ENCODE measurements at regions not wholly inside any gene's neighbourhood (a gene's known extent, or its start where the extent isn't known, plus 50 kb on each side); places are given as distances from the start of the nearest gene placed in this dataset.

DNA sequence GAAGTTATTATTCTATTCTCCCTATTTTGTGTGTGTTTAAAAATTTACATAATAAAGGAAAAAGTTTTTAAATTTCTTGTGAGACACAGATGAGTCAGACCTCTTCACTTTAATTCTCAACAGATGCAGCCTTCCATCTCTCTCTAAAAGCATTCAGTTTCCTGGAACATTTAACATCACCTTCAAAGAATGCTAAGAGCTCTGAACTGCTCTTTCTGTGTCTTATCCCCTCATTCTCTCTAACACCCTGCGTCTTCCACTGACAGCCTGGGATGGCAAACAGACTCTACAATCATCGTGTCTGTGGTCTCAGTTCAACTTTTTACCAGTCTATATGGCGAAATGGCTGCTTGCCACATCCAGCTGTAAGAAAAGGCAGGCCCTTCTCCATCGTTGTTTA is 173.0 kb downstream of the HINT1 start:
- ATAC-seq, result no peak
- no TSS peak for BruUV-seq (replicated peaks)
- no peak for DNase-seq (ENCODE audit: low read depth, low spot score)
- intact Hi-C loops (cut with micrococcal nuclease; ENCODE audit: unreplicated experiment), result no loop called here
- ChIA-PET POLR2A (interaction anchor here (0.5 kb wide), 1 partner anchor 23 kb away, joined by 3 read pairs; no protein-coding TSS in a partner anchor), SMC1A (ENCODE audit: uncharacterized antibody, unreplicated experiment) (no interaction called here), CTCF (no interaction called here), RAD21 (ENCODE audit: unreplicated experiment) (no interaction called here)
- H4K20me1 ChIP-seq (ENCODE audit: control insufficient read depth, insufficient read depth), result no peaks in the 10 kb centered on the region; the same call in 1 of the 2 replicates
- H3K27me3 ChIP-seq (replicated peaks in 1 of 2; ENCODE audit: control insufficient read depth in 2 of 2, insufficient read depth in 2 of 2, low read length in 1 of 2), result no peaks in the 10 kb centered on the region
- no peak overlapping the region for H3K4me3 ChIP-seq
- H2AFZ ChIP-seq (ENCODE audit: control insufficient read depth, low read depth, low read length), result no peak overlapping the region
- in situ Hi-C loops (cut with MboI), result no loop called here
- TF ChIP-seq FOXM1 (IDR thresholded peaks at IDR 0.05; ENCODE audit: low read depth, low read length), result no peak
- no peak for TF ChIP-seq ZNF24 (IDR thresholded peaks at IDR 0.05)
- TF ChIP-seq SUPT20H (IDR thresholded peaks at IDR 0.05; ENCODE audit: borderline replicate concordance, control insufficient read depth, low read depth, low read length), result no peak
- TF ChIP-seq SREBF1 (IDR thresholded peaks at IDR 0.05; ENCODE audit: low read length), result no peak
- TF ChIP-seq EZH2 (IDR thresholded peaks at IDR 0.05; ENCODE audit: borderline replicate concordance, control insufficient read depth, low read depth, low read length), result no peak
- no peak for TF ChIP-seq BCL3 (IDR thresholded peaks at IDR 0.05; ENCODE audit: borderline replicate concordance, insufficient read depth, low read depth, low read length, poor library complexity, severe bottlenecking)
- TF ChIP-seq ZSCAN29 (IDR thresholded peaks at IDR 0.05), result no peak
- TF ChIP-seq MEF2A (IDR thresholded peaks at IDR 0.05; ENCODE audit: insufficient read depth, low read depth, low read length), result no peak
- TF ChIP-seq ZNF217 (IDR thresholded peaks at IDR 0.05), result no peak
- no peak for TF ChIP-seq MTA3 (IDR thresholded peaks at IDR 0.05; ENCODE audit: borderline replicate concordance, low read length)
- TF ChIP-seq CHD1 (IDR thresholded peaks at IDR 0.05; ENCODE audit: low read depth, low read length), result no peak
- no peak for TF ChIP-seq POLR2AphosphoS2 (IDR thresholded peaks at IDR 0.05; ENCODE audit: low read depth, low read length)
- no peak for TF ChIP-seq SMARCA5 (IDR thresholded peaks at IDR 0.05)
- TF ChIP-seq DPF2 (IDR thresholded peaks at IDR 0.05), result no peak
- WGBS (ENCODE audit: insufficient coverage, insufficient replicate concordance, low lambda C conversion rate, missing lambda C conversion rate), result 0% methylated on average over 4 of the region's 4 CpGs
- H3K9ac ChIP-seq (ENCODE audit: control insufficient read depth, insufficient read depth, low read length), result no peak overlapping the region
- H3K9me3 ChIP-seq (replicated peaks; ENCODE audit: control insufficient read depth, insufficient read depth, low read length), result no peaks in the 10 kb centered on the region
- H3K4me2 ChIP-seq (ENCODE audit: control insufficient read depth, insufficient read depth), result no peak overlapping the region
- H3K79me2 ChIP-seq (ENCODE audit: control insufficient read depth, insufficient read depth, low read length), result no peaks in the 10 kb centered on the region
- no peak overlapping the region for H3K27ac ChIP-seq (ENCODE audit: control insufficient read depth, insufficient read depth)
- no peaks in the 10 kb centered on the region for H3K36me3 ChIP-seq (ENCODE audit: control insufficient read depth in 2 of 2, insufficient read depth in 2 of 2, low read length in 1 of 2)
- FAIRE-seq, result no peak
- no peaks in the 10 kb centered on the region for H3K4me1 ChIP-seq (ENCODE audit: control insufficient read depth, insufficient read depth, low read length)
